HepG2 (cell line): ENCODE measurements at regions not wholly inside any gene's neighbourhood (a gene's known extent, or its start where the extent isn't known, plus 50 kb on each side); places are given as distances from the start of the nearest gene placed in this dataset.

Experiments
- AGO2 ChIP-seq: fragments of 200-400 bp; formaldehyde crosslinking; optimal IDR thresholded peaks from 2 replicates; pipeline ENCODE3; 2017; ENCODE audit warnings: mild to moderate bottlenecking, low read depth, low read length, moderate library complexity
- BHLHE40 ChIP-seq: IDR thresholded peaks from 2 replicates; pipeline ENCODE4 v1.6.1; 2011; ENCODE audit warnings: low read length, improper control_type of control experiment
- CBFB ChIP-seq: sonication (generic); formaldehyde crosslinking; IDR thresholded peaks from 2 replicates; pipeline ENCODE4 v1.4.0; 2020; ENCODE audit warnings: missing genetic modification reagents
- FOXC1 ChIP-seq: sonication (generic); formaldehyde crosslinking; IDR thresholded peaks from 2 replicates; pipeline ENCODE4 v1.8.0; 2022; ENCODE audit warnings: mild to moderate bottlenecking, missing genetic modification reagents, borderline replicate concordance
- GPN1 ChIP-seq: sonication (generic); formaldehyde crosslinking; IDR thresholded peaks from 2 replicates; pipeline ENCODE4 v1.5.1; 2020; ENCODE audit warnings: missing genetic modification reagents, borderline replicate concordance
- MEIS2 ChIP-seq: sonication (generic); formaldehyde crosslinking; IDR thresholded peaks from 2 replicates; pipeline ENCODE4 v1.9.0; 2021; ENCODE audit warnings: mild to moderate bottlenecking, missing genetic modification reagents
- NFYB ChIP-seq: sonication (generic); formaldehyde crosslinking; IDR thresholded peaks from 2 replicates; pipeline ENCODE4 v1.4.0; 2020; ENCODE audit warnings: missing genetic modification reagents
- NR2F2 ChIP-seq: IDR thresholded peaks from 2 replicates; pipeline ENCODE4 v1.6.1; 2012; ENCODE audit warnings: low read depth, inconsistent platforms, borderline replicate concordance
- REL ChIP-seq: sonication (generic); formaldehyde crosslinking; conservative IDR thresholded peaks from 2 replicates; pipeline ENCODE4 v1.8.0; 2022; ENCODE audit warnings: mild to moderate bottlenecking, missing genetic modification reagents, moderate library complexity
- SRSF9 ChIP-seq: fragments of 200-400 bp; formaldehyde crosslinking; IDR thresholded peaks from 2 replicates; pipeline ENCODE4 v1.6.1; 2018; ENCODE audit warnings: borderline replicate concordance, mild to moderate bottlenecking, low read depth, low read length; ENCODE audit not compliant: insufficient read depth, poor library complexity, severe bottlenecking
- SYNCRIP ChIP-seq: fragments of 200-400 bp; formaldehyde crosslinking; IDR thresholded peaks from 2 replicates; pipeline ENCODE4 v1.6.1; 2018; ENCODE audit warnings: mild to moderate bottlenecking, low read depth, low read length; ENCODE audit not compliant: insufficient read depth
- ZMYM3 ChIP-seq: sonication (generic); formaldehyde crosslinking; IDR thresholded peaks from 2 replicates; pipeline ENCODE4 v1.5.1; 2020; ENCODE audit warnings: mild to moderate bottlenecking, missing genetic modification reagents
- ZNF17 ChIP-seq: sonication (generic); formaldehyde crosslinking; IDR thresholded peaks from 2 replicates; pipeline ENCODE4 v1.5.0; 2020; ENCODE audit warnings: mild to moderate bottlenecking, missing genetic modification reagents
- ZNF253 ChIP-seq: sonication (generic); formaldehyde crosslinking; IDR thresholded peaks from 2 replicates; pipeline ENCODE4 v1.8.0; 2022; ENCODE audit warnings: mild to moderate bottlenecking, missing genetic modification reagents, borderline replicate concordance
- ZNF343 ChIP-seq: sonication (generic); formaldehyde crosslinking; IDR thresholded peaks from 2 replicates; pipeline ENCODE4 v1.4.0; 2020; ENCODE audit warnings: mild to moderate bottlenecking, missing genetic modification reagents
- ZNF530 ChIP-seq: sonication (generic); formaldehyde crosslinking; IDR thresholded peaks from 2 replicates; pipeline ENCODE4 v1.5.0; 2020; ENCODE audit warnings: low read depth, mild to moderate bottlenecking, missing genetic modification reagents
- ZNF558 ChIP-seq: sonication (generic); formaldehyde crosslinking; IDR thresholded peaks from 2 replicates; pipeline ENCODE4 v1.9.0; 2022; ENCODE audit warnings: mild to moderate bottlenecking, missing genetic modification reagents, borderline replicate concordance
- ZNF644 ChIP-seq: IDR thresholded peaks from 2 replicates; pipeline ENCODE4 v1.6.1; 2016; ENCODE audit warnings: low read depth
- ZNF775 ChIP-seq: sonication (generic); formaldehyde crosslinking; IDR thresholded peaks from 2 replicates; pipeline ENCODE4 v1.4.0; 2020; ENCODE audit warnings: missing genetic modification reagents, mild to moderate bottlenecking, moderate library complexity, borderline replicate concordance
- TF ChIP-seq, protein P1 (sequence below): sonication (generic); formaldehyde crosslinking; conservative IDR thresholded peaks from 2 replicates; pipeline ENCODE4 v1.4.0; 2020; ENCODE audit warnings: missing genetic modification reagents
- TF ChIP-seq, protein P2 (sequence below): sonication (generic); formaldehyde crosslinking; conservative IDR thresholded peaks from 2 replicates; pipeline ENCODE4 v1.8.0; 2022; ENCODE audit warnings: low read depth, missing genetic modification reagents
- TF ChIP-seq, protein P3 (sequence below): sonication (generic); formaldehyde crosslinking; IDR thresholded peaks from 2 replicates; pipeline ENCODE4 v1.8.0; 2022; ENCODE audit warnings: missing genetic modification reagents, mild to moderate bottlenecking, moderate library complexity, borderline replicate concordance
- TF ChIP-seq, protein P4 (sequence below), 2 experiments: sonication (generic) in 1 of 2; formaldehyde crosslinking in 1 of 2; IDR thresholded peaks; 2 replicates each; pipeline versions ENCODE4 v1.4.0 to v1.6.1; 2018 to 2020; ENCODE audit warnings: missing genetic modification reagents in 2 of 2, borderline replicate concordance in 1 of 2, low read depth in 1 of 2, mild to moderate bottlenecking in 1 of 2, missing biosample characterization in 1 of 2

GRCh38 chr20:4592316-4593148, 93.7 kb upstream of the PRNP start (continued):
- TF ChIP-seq ZNF530 (CRISPR knock-in tag): no peak
- no peak for TF ChIP-seq ZNF644 (CRISPR knock-in tag)
- 0 out of 2 replicates have a peak, but pooled peaks have one; percentile 14 for TF ChIP-seq ZNF253 (CRISPR knock-in tag)
- TF ChIP-seq NFYB (CRISPR knock-in tag): no peak
- TF ChIP-seq, protein P1, sequence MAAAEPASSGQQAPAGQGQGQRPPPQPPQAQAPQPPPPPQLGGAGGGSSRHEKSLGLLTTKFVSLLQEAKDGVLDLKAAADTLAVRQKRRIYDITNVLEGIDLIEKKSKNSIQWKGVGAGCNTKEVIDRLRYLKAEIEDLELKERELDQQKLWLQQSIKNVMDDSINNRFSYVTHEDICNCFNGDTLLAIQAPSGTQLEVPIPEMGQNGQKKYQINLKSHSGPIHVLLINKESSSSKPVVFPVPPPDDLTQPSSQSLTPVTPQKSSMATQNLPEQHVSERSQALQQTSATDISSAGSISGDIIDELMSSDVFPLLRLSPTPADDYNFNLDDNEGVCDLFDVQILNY (CRISPR knock-in tag): peak; percentile 79; the same call in 1 of the 2 replicates
- peak; percentile 77; the same call in 1 of the 2 replicates for TF ChIP-seq FOXC1 (CRISPR knock-in tag)
- TF ChIP-seq ZNF775 (CRISPR knock-in tag): no peak
- peak; percentile 69; the same call in 1 of the 2 replicates for TF ChIP-seq ZNF343 (CRISPR knock-in tag)
- TF ChIP-seq CBFB (CRISPR knock-in tag): no peak; the same call in 1 of the 2 replicates
- TF ChIP-seq BHLHE40: no peak
- TF ChIP-seq REL: 0 out of 2 replicates have a peak, but pooled peaks have one; percentile 33
- TF ChIP-seq NR2F2: peak; percentile 16; the same call in 1 of the 2 replicates
- no peak for TF ChIP-seq SYNCRIP
- no peak for TF ChIP-seq SRSF9
- no peak for TF ChIP-seq AGO2
- TF ChIP-seq, protein P2, sequence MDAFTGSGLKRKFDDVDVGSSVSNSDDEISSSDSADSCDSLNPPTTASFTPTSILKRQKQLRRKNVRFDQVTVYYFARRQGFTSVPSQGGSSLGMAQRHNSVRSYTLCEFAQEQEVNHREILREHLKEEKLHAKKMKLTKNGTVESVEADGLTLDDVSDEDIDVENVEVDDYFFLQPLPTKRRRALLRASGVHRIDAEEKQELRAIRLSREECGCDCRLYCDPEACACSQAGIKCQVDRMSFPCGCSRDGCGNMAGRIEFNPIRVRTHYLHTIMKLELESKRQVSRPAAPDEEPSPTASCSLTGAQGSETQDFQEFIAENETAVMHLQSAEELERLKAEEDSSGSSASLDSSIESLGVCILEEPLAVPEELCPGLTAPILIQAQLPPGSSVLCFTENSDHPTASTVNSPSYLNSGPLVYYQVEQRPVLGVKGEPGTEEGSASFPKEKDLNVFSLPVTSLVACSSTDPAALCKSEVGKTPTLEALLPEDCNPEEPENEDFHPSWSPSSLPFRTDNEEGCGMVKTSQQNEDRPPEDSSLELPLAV (CRISPR knock-in tag): no peak
- TF ChIP-seq MEIS2: no peak
- TF ChIP-seq, protein P3, sequence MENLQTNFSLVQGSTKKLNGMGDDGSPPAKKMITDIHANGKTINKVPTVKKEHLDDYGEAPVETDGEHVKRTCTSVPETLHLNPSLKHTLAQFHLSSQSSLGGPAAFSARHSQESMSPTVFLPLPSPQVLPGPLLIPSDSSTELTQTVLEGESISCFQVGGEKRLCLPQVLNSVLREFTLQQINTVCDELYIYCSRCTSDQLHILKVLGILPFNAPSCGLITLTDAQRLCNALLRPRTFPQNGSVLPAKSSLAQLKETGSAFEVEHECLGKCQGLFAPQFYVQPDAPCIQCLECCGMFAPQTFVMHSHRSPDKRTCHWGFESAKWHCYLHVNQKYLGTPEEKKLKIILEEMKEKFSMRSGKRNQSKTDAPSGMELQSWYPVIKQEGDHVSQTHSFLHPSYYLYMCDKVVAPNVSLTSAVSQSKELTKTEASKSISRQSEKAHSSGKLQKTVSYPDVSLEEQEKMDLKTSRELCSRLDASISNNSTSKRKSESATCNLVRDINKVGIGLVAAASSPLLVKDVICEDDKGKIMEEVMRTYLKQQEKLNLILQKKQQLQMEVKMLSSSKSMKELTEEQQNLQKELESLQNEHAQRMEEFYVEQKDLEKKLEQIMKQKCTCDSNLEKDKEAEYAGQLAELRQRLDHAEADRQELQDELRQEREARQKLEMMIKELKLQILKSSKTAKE: no peak
- no peak for TF ChIP-seq ZNF558 (CRISPR knock-in tag)
- TF ChIP-seq, protein P4, sequence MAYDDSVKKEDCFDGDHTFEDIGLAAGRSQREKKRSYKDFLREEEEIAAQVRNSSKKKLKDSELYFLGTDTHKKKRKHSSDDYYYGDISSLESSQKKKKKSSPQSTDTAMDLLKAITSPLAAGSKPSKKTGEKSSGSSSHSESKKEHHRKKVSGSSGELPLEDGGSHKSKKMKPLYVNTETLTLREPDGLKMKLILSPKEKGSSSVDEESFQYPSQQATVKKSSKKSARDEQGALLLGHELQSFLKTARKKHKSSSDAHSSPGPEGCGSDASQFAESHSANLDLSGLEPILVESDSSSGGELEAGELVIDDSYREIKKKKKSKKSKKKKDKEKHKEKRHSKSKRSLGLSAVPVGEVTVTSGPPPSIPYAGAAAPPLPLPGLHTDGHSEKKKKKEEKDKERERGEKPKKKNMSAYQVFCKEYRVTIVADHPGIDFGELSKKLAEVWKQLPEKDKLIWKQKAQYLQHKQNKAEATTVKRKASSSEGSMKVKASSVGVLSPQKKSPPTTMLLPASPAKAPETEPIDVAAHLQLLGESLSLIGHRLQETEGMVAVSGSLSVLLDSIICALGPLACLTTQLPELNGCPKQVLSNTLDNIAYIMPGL (CRISPR knock-in tag; IDR thresholded peaks at IDR 0.05; ENCODE audit: borderline replicate concordance in 1 of 2, low read depth in 1 of 2): peak; percentile 91 to 94
- TF ChIP-seq GPN1 (CRISPR knock-in tag): peak; percentile 18; the same call in 1 of the 2 replicates
- TF ChIP-seq ZNF17: no peak
- TF ChIP-seq ZMYM3 (CRISPR knock-in tag): peak; percentile 52; the same call in 1 of the 2 replicates
